Keratinocyte (primary cell): ENCODE measurements at regions not wholly inside any gene's neighbourhood (a gene's known extent, or its start where the extent isn't known, plus 50 kb on each side); places are given as distances from the start of the nearest gene placed in this dataset.
A peak's percentile ranks its signal among the peaks of the same experiment; 100 is the strongest.

Source experiments
- DNase-seq: peaks from one replicate; pipeline ENCODE4 v3.0.0-alpha.2; 2011; ENCODE audit warnings: low read depth, missing footprints, low spot score
- FAIRE-seq: peaks from 2 replicates; lab custom pipeline; 2011; peaks lifted over from hg19 to GRCh38; lab: Jason Lieb, UNC
- H2AFZ ChIP-seq: 2 replicates; pipeline ENCODE4 v1.6.0; 2012; ENCODE audit warnings: low read length, control low read depth, inconsistent platforms; ENCODE audit not compliant: control insufficient read depth
- H3K27ac ChIP-seq: 2 replicates; pipeline ENCODE4 v1.5.1; 2011; ENCODE audit warnings: low read length; ENCODE audit not compliant: control insufficient read depth, insufficient read depth
- H3K27me3 ChIP-seq: 3 replicates; pipeline ENCODE4 v1.6.0; 2011; ENCODE audit warnings: low read length; ENCODE audit not compliant: control insufficient read depth, insufficient read depth; ENCODE audit errors: extremely low read depth
- H3K36me3 ChIP-seq, 2 experiments: 2 replicates in 1 of 2; 3 replicates in 1 of 2; pipeline ENCODE4 v1.5.1; 2011; ENCODE audit warnings: low read length in 2 of 2, mild to moderate bottlenecking in 1 of 2; ENCODE audit not compliant: control insufficient read depth in 2 of 2, insufficient read depth in 2 of 2; ENCODE audit errors: extremely low read depth in 1 of 2
- H3K4me1 ChIP-seq: 3 replicates; pipeline ENCODE4 v1.5.1; 2011; ENCODE audit warnings: low read length; ENCODE audit not compliant: control insufficient read depth, insufficient read depth; ENCODE audit errors: extremely low read depth
- H3K4me2 ChIP-seq: 3 replicates; pipeline ENCODE4 v1.6.0; 2011; ENCODE audit warnings: low read depth, low read length; ENCODE audit not compliant: control insufficient read depth, insufficient read depth; ENCODE audit errors: extremely low read depth
- H3K4me3 ChIP-seq, 3 experiments: fragments of 200-600 bp in 1 of 3; sonication (generic) in 1 of 3; 2 replicates in 2 of 3; 3 replicates in 1 of 3; pipeline ENCODE4 v1.5.1; 2011 to 2016; ENCODE audit warnings: low read length in 3 of 3, mild to moderate bottlenecking in 3 of 3, control low read depth in 2 of 3, inconsistent platforms in 1 of 3, low read depth in 1 of 3, mixed read lengths in 1 of 3, mixed run types in 1 of 3, moderate library complexity in 1 of 3; ENCODE audit not compliant: control insufficient read depth in 2 of 3, insufficient read depth in 2 of 3; ENCODE audit errors: extremely low read depth in 1 of 3
- H3K79me2 ChIP-seq: 2 replicates; pipeline ENCODE4 v1.6.0; 2012; ENCODE audit warnings: low read length; ENCODE audit not compliant: control insufficient read depth, insufficient read depth
- H3K9ac ChIP-seq: 3 replicates; pipeline ENCODE4 v1.6.0; 2011; ENCODE audit warnings: low read length; ENCODE audit not compliant: control insufficient read depth, insufficient read depth; ENCODE audit errors: extremely low read depth
- H3K9me1 ChIP-seq: 3 replicates; pipeline ENCODE4 v1.6.0; 2011; ENCODE audit warnings: low read length; ENCODE audit not compliant: control insufficient read depth, insufficient read depth; ENCODE audit errors: extremely low read depth
- H3K9me3 ChIP-seq: 2 replicates; pipeline ENCODE4 v1.5.1; 2012; ENCODE audit warnings: low read depth, low read length; ENCODE audit not compliant: control insufficient read depth
- H4K20me1 ChIP-seq: 3 replicates; pipeline ENCODE4 v1.6.0; 2011; ENCODE audit warnings: low read length; ENCODE audit not compliant: control insufficient read depth, insufficient read depth; ENCODE audit errors: extremely low read depth
- EZH2 ChIP-seq: IDR thresholded peaks from one replicate; pipeline ENCODE4 v1.6.1; 2012; ENCODE audit warnings: inconsistent platforms, mild to moderate bottlenecking, low read length, moderate library complexity
- dilution Hi-C: fragments of 300-500 bp; cut with MboI; formaldehyde crosslinking; loops from one replicate; pipeline ENCODE4 v1.7.0; 2020; ENCODE audit warnings: low sequenced_read_pairs; ENCODE audit not compliant: extremely low pct_ligation_motif_present
- TF ChIP-seq, protein P1 (sequence below), 3 experiments: IDR thresholded peaks in 1 of 3; conservative IDR thresholded peaks in 1 of 3; optimal IDR thresholded peaks in 1 of 3; 2 replicates in 2 of 3; 3 replicates in 1 of 3; pipeline versions ENCODE3 to v1.5.1; 2011; ENCODE audit warnings: low read length in 3 of 3, mild to moderate bottlenecking in 3 of 3, moderate library complexity in 2 of 3, control low read depth in 1 of 3, inconsistent platforms in 1 of 3; ENCODE audit not compliant: insufficient read depth in 2 of 3; ENCODE audit errors: extremely low read depth in 1 of 3

DNA sequence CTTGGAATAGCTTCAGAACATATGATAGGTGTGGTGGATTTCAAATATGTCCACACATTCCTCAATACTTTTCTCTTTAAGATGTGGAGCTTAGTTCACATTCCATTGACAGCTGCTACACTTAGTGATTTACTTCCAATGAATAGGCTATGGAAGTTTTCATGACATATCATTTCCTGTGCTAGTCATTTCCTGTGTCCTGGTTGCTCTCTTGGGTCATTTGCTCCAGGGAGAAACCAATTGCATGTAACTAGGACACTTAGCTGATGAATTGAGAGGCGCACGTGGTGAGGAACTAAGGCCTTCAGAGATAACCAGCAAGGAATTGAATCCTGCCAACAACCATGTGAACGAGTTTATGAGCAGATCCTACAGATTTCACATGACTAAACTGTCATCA lies 120.9 kb downstream of the SLC17A6 start:
- Histone ChIP-seq H3K79me2 (no peaks in the 10 kb centered on the region), H3K36me3 (no peaks in the 10 kb centered on the region), H2AFZ (peak overlapping the region; percentile 17), H3K4me1 (peaks cover 40% of the 10 kb centered on the region), H3K9me1 (no peaks in the 10 kb centered on the region), H3K4me3 (no peak overlapping the region), H3K4me2 (no peak overlapping the region), H3K27me3 (no peaks in the 10 kb centered on the region), H3K9ac (no peak overlapping the region), H3K27ac (peak overlapping the region; percentile 76), H3K9me3 (peaks cover 8% of the 10 kb centered on the region), H4K20me1 (no peaks in the 10 kb centered on the region)
- peak; percentile 94 for FAIRE-seq
- peak; percentile 66 for DNase-seq
- TF ChIP-seq, protein P1, sequence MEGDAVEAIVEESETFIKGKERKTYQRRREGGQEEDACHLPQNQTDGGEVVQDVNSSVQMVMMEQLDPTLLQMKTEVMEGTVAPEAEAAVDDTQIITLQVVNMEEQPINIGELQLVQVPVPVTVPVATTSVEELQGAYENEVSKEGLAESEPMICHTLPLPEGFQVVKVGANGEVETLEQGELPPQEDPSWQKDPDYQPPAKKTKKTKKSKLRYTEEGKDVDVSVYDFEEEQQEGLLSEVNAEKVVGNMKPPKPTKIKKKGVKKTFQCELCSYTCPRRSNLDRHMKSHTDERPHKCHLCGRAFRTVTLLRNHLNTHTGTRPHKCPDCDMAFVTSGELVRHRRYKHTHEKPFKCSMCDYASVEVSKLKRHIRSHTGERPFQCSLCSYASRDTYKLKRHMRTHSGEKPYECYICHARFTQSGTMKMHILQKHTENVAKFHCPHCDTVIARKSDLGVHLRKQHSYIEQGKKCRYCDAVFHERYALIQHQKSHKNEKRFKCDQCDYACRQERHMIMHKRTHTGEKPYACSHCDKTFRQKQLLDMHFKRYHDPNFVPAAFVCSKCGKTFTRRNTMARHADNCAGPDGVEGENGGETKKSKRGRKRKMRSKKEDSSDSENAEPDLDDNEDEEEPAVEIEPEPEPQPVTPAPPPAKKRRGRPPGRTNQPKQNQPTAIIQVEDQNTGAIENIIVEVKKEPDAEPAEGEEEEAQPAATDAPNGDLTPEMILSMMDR (optimal IDR thresholded peaks at IDR 0.05 in 1 of 3, IDR thresholded peaks at IDR 0.05 in 1 of 3, conservative IDR thresholded peaks at IDR 0.05 in 1 of 3; ENCODE audit: extremely low read depth in 1 of 3, insufficient read depth in 2 of 3, low read length in 3 of 3), result no peak
- no peak for TF ChIP-seq EZH2
- dilution Hi-C loops, result no loop called here

GRCh38 chr11:22458161-22458560 lies 120.0 kb downstream of the SLC17A6 start:
- DNase-seq, result no peak
- Histone ChIP-seq H3K36me3 (no peaks in the 10 kb centered on the region), H3K27ac (peak overlapping the region; percentile 13), H3K27me3 (no peaks in the 10 kb centered on the region), H2AFZ (no peak overlapping the region), H3K4me2 (no peak overlapping the region), H3K9ac (no peak overlapping the region), H3K9me3 (peaks cover 8% of the 10 kb centered on the region), H3K4me1 (peaks cover 40% of the 10 kb centered on the region), H3K4me3 (no peak overlapping the region), H3K9me1 (no peaks in the 10 kb centered on the region), H3K79me2 (no peaks in the 10 kb centered on the region), H4K20me1 (no peaks in the 10 kb centered on the region)
- TF ChIP-seq EZH2, result no peak
- TF ChIP-seq, protein P1 (optimal IDR thresholded peaks at IDR 0.05 in 1 of 3, IDR thresholded peaks at IDR 0.05 in 1 of 3, conservative IDR thresholded peaks at IDR 0.05 in 1 of 3; ENCODE audit: extremely low read depth in 1 of 3, insufficient read depth in 2 of 3, low read length in 3 of 3), result no peak
- dilution Hi-C loops, result no loop called here
- FAIRE-seq, result no peak
